NCI-H187 (cell line): ENCODE measurements at regions not wholly inside any gene's neighbourhood (a gene's known extent, or its start where the extent isn't known, plus 50 kb on each side); places are given as distances from the start of the nearest gene placed in this dataset.
"Not testable (repeated sequence)": the region's sequence is repeated elsewhere in the genome, so short reads cannot be mapped to it uniquely, and the experiment has no call there.

Experiments
- DNase-seq, 2 experiments: peaks; one replicate each; lab custom pipeline; 2025; lab: John Stamatoyannopoulos, UW

GRCh38 chr7:83882551-83882950, 233.6 kb upstream of the SEMA3E start:
- DNase-seq = no peak

- no peak for DNase-seq
These were observed 230.1 kb upstream of the SEMA3E start for GRCh38 chr7:83879063-83879462.

GRCh38 chr7:83878614-83879013, 229.7 kb upstream of the SEMA3E start:
- no peak for DNase-seq

- no peak for DNase-seq
These were observed 227.7 kb upstream of the SEMA3E start for GRCh38 chr7:83876593-83876992.

GRCh38 chr7:83873459-83873858, 224.5 kb upstream of the SEMA3E start:
- DNase-seq = no peak

- DNase-seq = no peak
These were observed 223.6 kb upstream of the SEMA3E start for GRCh38 chr7:83872501-83872900.

GRCh38 chr7:83870515-83870914, 221.6 kb upstream of the SEMA3E start:
- DNase-seq = no peak

- no peak for DNase-seq
These were observed 217.6 kb upstream of the SEMA3E start for GRCh38 chr7:83866582-83866981.

- DNase-seq = no peak
These were observed 215.6 kb upstream of the SEMA3E start for GRCh38 chr7:83864551-83864950.

GRCh38 chr7:83863906-83864305, 215.0 kb upstream of the SEMA3E start:
- no peak for DNase-seq

- DNase-seq = no peak
These were observed 212.9 kb upstream of the SEMA3E start for GRCh38 chr7:83861876-83862275.

GRCh38 chr7:83859827-83860226, 210.9 kb upstream of the SEMA3E start:
- no peak for DNase-seq

- no peak for DNase-seq
These were observed 208.8 kb upstream of the SEMA3E start for GRCh38 chr7:83857691-83858090.

GRCh38 chr7:83856094-83856493, 207.2 kb upstream of the SEMA3E start:
- no peak for DNase-seq

- DNase-seq = no peak
These were observed 203.2 kb upstream of the SEMA3E start for GRCh38 chr7:83852136-83852535.

GRCh38 chr7:83851551-83851950, 202.6 kb upstream of the SEMA3E start:
- DNase-seq = no peak

GRCh38 chr7:83850941-83851340, 202.0 kb upstream of the SEMA3E start:
- DNase-seq = no peak

- no peak for DNase-seq
These were observed 201.2 kb upstream of the SEMA3E start for GRCh38 chr7:83850125-83850524.

- DNase-seq = no peak
These were observed 200.2 kb upstream of the SEMA3E start for GRCh38 chr7:83849131-83849530.

- DNase-seq = no peak
These were observed 194.0 kb upstream of the SEMA3E start for GRCh38 chr7:83842894-83843293.

GRCh38 chr7:83837683-83838082, 188.7 kb upstream of the SEMA3E start:
- no peak for DNase-seq

- DNase-seq = no peak
These were observed 187.1 kb upstream of the SEMA3E start for GRCh38 chr7:83836028-83836427.

- DNase-seq = no peak
These were observed 186.5 kb upstream of the SEMA3E start for GRCh38 chr7:83835424-83835823.

- not testable (repeated sequence) for DNase-seq
These were observed 184.8 kb upstream of the SEMA3E start for GRCh38 chr7:83833721-83834120.

- DNase-seq = no peak
These were observed 183.1 kb upstream of the SEMA3E start for GRCh38 chr7:83832009-83832408.
